NB4 (cell line): ENCODE measurements at regions not wholly inside any gene's neighbourhood (a gene's known extent, or its start where the extent isn't known, plus 50 kb on each side); places are given as distances from the start of the nearest gene placed in this dataset.

Experiments used
- CTCF ChIP-seq: IDR thresholded peaks from one replicate; pipeline ENCODE4 v1.5.1; 2012; ENCODE audit warnings: low read depth, low read length
- MAX ChIP-seq: IDR thresholded peaks from 2 replicates; pipeline ENCODE4 v1.6.1; 2011; ENCODE audit warnings: low read depth, low read length
- POLR2A ChIP-seq: IDR thresholded peaks from 2 replicates; pipeline ENCODE4 v1.6.1; 2011; ENCODE audit warnings: mild to moderate bottlenecking; ENCODE audit not compliant: insufficient read length; ENCODE audit errors: extremely low read depth

GRCh38 chr5:71996789-71997188, 110.5 kb upstream of the MAP1B start:
- TF ChIP-seq CTCF (no peak), POLR2A (no peak), MAX (no peak)
